Activated CD4-positive, alpha-beta T cell treated with anti-CD3 and anti-CD28 coated beads, Interleukin-2, Interleukin-6, amounts not matched to agents 100 ng/mL and 50 ng/mL, durations not matched to agents 16 hours and 8 hours (primary cell): ENCODE measurements at regions not wholly inside any gene's neighbourhood (a gene's known extent, or its start where the extent isn't known, plus 50 kb on each side); places are given as distances from the start of the nearest gene placed in this dataset.

ENCODE experiments used
- DNase-seq: peaks from one replicate; pipeline ENCODE4 v3.0.0-alpha.2; 2020

GRCh38 chr18:27249933-27250332, 64.8 kb upstream of the CHST9 start:
- DNase-seq = no peak

- DNase-seq = no peak
These were observed 59.2 kb upstream of the CHST9 start for GRCh38 chr18:27244259-27244658.

- DNase-seq = no peak
These were observed 57.4 kb upstream of the CHST9 start for GRCh38 chr18:27242392-27243047.

- DNase-seq = no peak
These were observed 55.3 kb upstream of the CHST9 start for GRCh38 chr18:27240383-27240782.

DNA sequence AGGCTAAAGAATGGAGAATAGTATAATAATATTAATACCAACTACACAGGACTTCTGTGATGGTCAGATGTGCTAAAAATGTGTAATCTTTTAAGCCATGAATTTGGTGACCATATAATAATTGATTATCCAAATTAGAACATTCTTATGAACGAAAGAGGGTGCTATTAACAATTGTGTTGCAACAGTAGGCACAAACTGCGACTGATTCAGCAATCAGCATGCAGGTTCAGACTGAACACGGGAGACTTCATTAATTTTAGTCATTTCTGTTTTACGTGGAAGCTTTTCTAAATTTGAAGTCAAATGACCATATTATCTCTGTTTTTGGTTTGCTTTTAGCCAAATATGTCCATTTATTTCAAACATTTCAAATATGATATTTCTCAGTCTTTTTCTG, 54.6 kb upstream of the CHST9 start:
- DNase-seq = no peak

GRCh38 chr18:27235218-27235870, 50.2 kb upstream of the CHST9 start:
- DNase-seq = no peak
